PC-9 (cell line): ENCODE measurements at regions not wholly inside any gene's neighbourhood (a gene's known extent, or its start where the extent isn't known, plus 50 kb on each side); places are given as distances from the start of the nearest gene placed in this dataset.

ENCODE experiments used
- CTCF ChIP-seq: fragments of 200-600 bp; sonication (generic); conservative IDR thresholded peaks from 2 replicates; pipeline ENCODE4 v1.6.1; 2017; ENCODE audit warnings: mixed run types, antibody characterized with exemption, mild to moderate bottlenecking, moderate library complexity
- EZH2 ChIP-seq: fragments of 200-600 bp; sonication (generic); IDR thresholded peaks from 2 replicates; pipeline ENCODE4 v1.8.0; 2017; ENCODE audit warnings: antibody characterized with exemption, low read depth

GRCh38 chr2:105538840-105539239 lies 140.0 kb upstream of the FHL2 start:
- no peak for TF ChIP-seq EZH2
- no peak for TF ChIP-seq CTCF
